ENCODE measurements at regions not wholly inside any gene's neighbourhood (a gene's known extent, or its start where the extent isn't known, plus 50 kb on each side); places are given as distances from the start of the nearest gene placed in this dataset.

DNA sequence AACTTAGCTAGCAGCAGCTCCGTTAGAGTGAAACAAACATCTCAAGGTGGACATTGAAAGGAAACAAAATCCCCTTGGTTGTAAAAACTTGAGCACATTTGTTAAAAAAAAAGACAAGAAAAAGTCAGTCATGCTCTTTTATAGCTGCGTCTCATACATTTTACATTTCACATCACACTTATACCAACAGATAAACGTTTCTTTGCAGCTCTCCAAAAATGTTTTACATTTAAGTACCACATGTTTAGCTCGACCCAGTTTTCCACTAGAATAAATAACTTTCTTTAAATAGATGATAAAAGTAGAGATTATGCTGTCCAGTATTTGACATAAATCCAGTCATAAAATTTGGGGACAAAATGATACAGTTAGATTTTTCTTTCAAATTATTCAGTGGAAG lies 297.0 kb upstream of the ST6GAL2 start:
- Histone ChIP-seq H3K27me3 (ENCODE audit: control insufficient read depth in 3 of 3, insufficient read depth in 3 of 3, low read length in 2 of 3) (no peaks in the 10 kb centered on the region), H3K9ac (ENCODE audit: insufficient read depth in 1 of 2, low read length in 2 of 2) (no peak overlapping the region), H3K9me3 (ENCODE audit: control insufficient read depth in 4 of 4, insufficient read depth in 3 of 4, low read length in 3 of 4) (peaks cover 0 to 6% (median 0%) of the 10 kb centered on the region in 4 donors), H3K27ac (ENCODE audit: low read depth in 1 of 2, low read length in 1 of 2) (no peak overlapping the region), H3K36me3 (ENCODE audit: control insufficient read depth in 4 of 4, insufficient read depth in 4 of 4, low read length in 4 of 4) (no peaks in the 10 kb centered on the region), H3K4me1 (ENCODE audit: control insufficient read depth in 5 of 5, insufficient read depth in 5 of 5, low read length in 5 of 5) (no peaks in the 10 kb centered on the region), H3K4me3 (no peak overlapping the region)
- no peak for DNase-seq
- TF ChIP-seq CTCF (IDR thresholded peaks at IDR 0.05; ENCODE audit: control extremely low read depth, extremely low read depth), result no peak
- ATAC-seq (ENCODE audit: insufficient read depth, low FRiP score), result no peak
- 65 to 76% methylated on average over 4 of the region's 4 CpGs for WGBS, 2 donors

GRCh38 chr2:107187870-107188269 lies 301.9 kb upstream of the ST6GAL2 start:
- TF ChIP-seq CTCF (IDR thresholded peaks at IDR 0.05; ENCODE audit: control extremely low read depth, extremely low read depth), result no peak
- ATAC-seq (ENCODE audit: insufficient read depth, low FRiP score), result no peak
- Histone ChIP-seq H3K27ac (ENCODE audit: low read depth in 1 of 2, low read length in 1 of 2) (no peak overlapping the region), H3K36me3 (ENCODE audit: control insufficient read depth in 4 of 4, insufficient read depth in 4 of 4, low read length in 4 of 4) (no peaks in the 10 kb centered on the region), H3K4me1 (ENCODE audit: control insufficient read depth in 5 of 5, insufficient read depth in 5 of 5, low read length in 5 of 5) (no peaks in the 10 kb centered on the region), H3K9ac (ENCODE audit: insufficient read depth in 1 of 2, low read length in 2 of 2) (no peak overlapping the region), H3K9me3 (ENCODE audit: control insufficient read depth in 4 of 4, insufficient read depth in 3 of 4, low read length in 3 of 4) (peaks cover 0 to 9% (median 0%) of the 10 kb centered on the region in 4 donors), H3K27me3 (ENCODE audit: control insufficient read depth in 3 of 3, insufficient read depth in 3 of 3, low read length in 2 of 3) (no peaks in the 10 kb centered on the region), H3K4me3 (no peak overlapping the region)
- WGBS, 2 donors, result 82 to 85% methylated on average over 3 of the region's 3 CpGs
- no peak for DNase-seq

GRCh38 chr2:107195631-107196030 lies 309.7 kb upstream of the ST6GAL2 start:
- Histone ChIP-seq H3K4me3 (no peak overlapping the region), H3K9me3 (ENCODE audit: control insufficient read depth in 4 of 4, insufficient read depth in 3 of 4, low read length in 3 of 4) (no peaks in the 10 kb centered on the region), H3K36me3 (ENCODE audit: control insufficient read depth in 4 of 4, insufficient read depth in 4 of 4, low read length in 4 of 4) (no peaks in the 10 kb centered on the region), H3K27ac (ENCODE audit: low read depth in 1 of 2, low read length in 1 of 2) (no peak overlapping the region), H3K4me1 (ENCODE audit: control insufficient read depth in 5 of 5, insufficient read depth in 5 of 5, low read length in 5 of 5) (no peaks in the 10 kb centered on the region), H3K27me3 (ENCODE audit: control insufficient read depth in 3 of 3, insufficient read depth in 3 of 3, low read length in 2 of 3) (no peaks in the 10 kb centered on the region), H3K9ac (ENCODE audit: insufficient read depth in 1 of 2, low read length in 2 of 2) (no peak overlapping the region)
- 83 to 92% methylated on average over 3 of the region's 3 CpGs for WGBS, 2 donors
- ATAC-seq (ENCODE audit: insufficient read depth, low FRiP score) (no peak), DNase-seq (no peak)
- no peak for TF ChIP-seq CTCF (IDR thresholded peaks at IDR 0.05; ENCODE audit: control extremely low read depth, extremely low read depth)

- Histone ChIP-seq H3K27ac (ENCODE audit: low read depth in 1 of 2, low read length in 1 of 2) (no peak overlapping the region), H3K4me1 (ENCODE audit: control insufficient read depth in 5 of 5, insufficient read depth in 5 of 5, low read length in 5 of 5) (no peaks in the 10 kb centered on the region), H3K9ac (ENCODE audit: insufficient read depth in 1 of 2, low read length in 2 of 2) (no peak overlapping the region), H3K4me3 (no peak overlapping the region), H3K9me3 (ENCODE audit: control insufficient read depth in 4 of 4, insufficient read depth in 3 of 4, low read length in 3 of 4) (no peaks in the 10 kb centered on the region), H3K27me3 (ENCODE audit: control insufficient read depth in 3 of 3, insufficient read depth in 3 of 3, low read length in 2 of 3) (no peaks in the 10 kb centered on the region), H3K36me3 (ENCODE audit: control insufficient read depth in 4 of 4, insufficient read depth in 4 of 4, low read length in 4 of 4) (no peaks in the 10 kb centered on the region)
- no peak for DNase-seq
- TF ChIP-seq CTCF (IDR thresholded peaks at IDR 0.05; ENCODE audit: control extremely low read depth, extremely low read depth), result no peak
- 68 to 87% methylated on average over 5 of the region's 5 CpGs for WGBS, 2 donors
- no peak for ATAC-seq (ENCODE audit: insufficient read depth, low FRiP score)
Observed at GRCh38 chr2:107197594-107198294, 311.8 kb upstream of the ST6GAL2 start.
